ENCODE measurements at regions not wholly inside any gene's neighbourhood (a gene's known extent, or its start where the extent isn't known, plus 50 kb on each side); places are given as distances from the start of the nearest gene placed in this dataset.

GRCh38 chr18:45417392-45417791 is 197.9 kb upstream of the SLC14A2 start:
- ATAC-seq (no peak), DNase-seq (no peak)
- no peaks in the 10 kb centered on the region for H3K27me3 ChIP-seq
- TF ChIP-seq, protein P1, sequence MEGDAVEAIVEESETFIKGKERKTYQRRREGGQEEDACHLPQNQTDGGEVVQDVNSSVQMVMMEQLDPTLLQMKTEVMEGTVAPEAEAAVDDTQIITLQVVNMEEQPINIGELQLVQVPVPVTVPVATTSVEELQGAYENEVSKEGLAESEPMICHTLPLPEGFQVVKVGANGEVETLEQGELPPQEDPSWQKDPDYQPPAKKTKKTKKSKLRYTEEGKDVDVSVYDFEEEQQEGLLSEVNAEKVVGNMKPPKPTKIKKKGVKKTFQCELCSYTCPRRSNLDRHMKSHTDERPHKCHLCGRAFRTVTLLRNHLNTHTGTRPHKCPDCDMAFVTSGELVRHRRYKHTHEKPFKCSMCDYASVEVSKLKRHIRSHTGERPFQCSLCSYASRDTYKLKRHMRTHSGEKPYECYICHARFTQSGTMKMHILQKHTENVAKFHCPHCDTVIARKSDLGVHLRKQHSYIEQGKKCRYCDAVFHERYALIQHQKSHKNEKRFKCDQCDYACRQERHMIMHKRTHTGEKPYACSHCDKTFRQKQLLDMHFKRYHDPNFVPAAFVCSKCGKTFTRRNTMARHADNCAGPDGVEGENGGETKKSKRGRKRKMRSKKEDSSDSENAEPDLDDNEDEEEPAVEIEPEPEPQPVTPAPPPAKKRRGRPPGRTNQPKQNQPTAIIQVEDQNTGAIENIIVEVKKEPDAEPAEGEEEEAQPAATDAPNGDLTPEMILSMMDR (IDR thresholded peaks at IDR 0.05 in 4 of 5, conservative IDR thresholded peaks at IDR 0.05 in 1 of 5), result no peak
- no peak for TF ChIP-seq POLR2A (IDR thresholded peaks at IDR 0.05)
- no peak overlapping the region for H3K4me3 ChIP-seq
- no peak overlapping the region for H3K27ac ChIP-seq
- no peaks in the 10 kb centered on the region for H3K36me3 ChIP-seq
- in situ Hi-C loops (cut with MboI; ENCODE audit: low sequenced_read_pairs in 4 of 4) (loop anchor here in 1 of 4 donors (25.0 kb wide), 1 partner anchor 1630 kb away; no protein-coding TSS in a partner anchor), intact Hi-C loops (cut with DNase I; ENCODE audit: low total_unique reads) (no loop called here)
- H3K9me3 ChIP-seq, result no peaks in the 10 kb centered on the region
- peaks cover 8 to 9% of the 10 kb centered on the region in 2 donors for H3K4me1 ChIP-seq

- H3K27me3 ChIP-seq, result no peaks in the 10 kb centered on the region
- DNase-seq, result no peak
- H3K27ac ChIP-seq, result no peak overlapping the region
- H3K9me3 ChIP-seq, result no peaks in the 10 kb centered on the region
- H3K36me3 ChIP-seq, result no peaks in the 10 kb centered on the region
- no peaks in the 10 kb centered on the region for H3K4me1 ChIP-seq
- intact Hi-C loops (cut with DNase I; ENCODE audit: low total_unique reads), result no loop called here
- H3K4me3 ChIP-seq, result no peak overlapping the region
- in situ Hi-C loops (cut with MboI; ENCODE audit: low sequenced_read_pairs in 4 of 4), result loop anchor here in 1 of 4 donors (25.0 kb wide), 1 partner anchor 1636 kb away; no protein-coding TSS in a partner anchor
- no peak for ATAC-seq
- TF ChIP-seq, protein P1 (IDR thresholded peaks at IDR 0.05 in 4 of 5, conservative IDR thresholded peaks at IDR 0.05 in 1 of 5), result no peak
- TF ChIP-seq POLR2A (IDR thresholded peaks at IDR 0.05), result no peak
These were observed 191.6 kb upstream of the SLC14A2 start for GRCh38 chr18:45423659-45424058.

DNA sequence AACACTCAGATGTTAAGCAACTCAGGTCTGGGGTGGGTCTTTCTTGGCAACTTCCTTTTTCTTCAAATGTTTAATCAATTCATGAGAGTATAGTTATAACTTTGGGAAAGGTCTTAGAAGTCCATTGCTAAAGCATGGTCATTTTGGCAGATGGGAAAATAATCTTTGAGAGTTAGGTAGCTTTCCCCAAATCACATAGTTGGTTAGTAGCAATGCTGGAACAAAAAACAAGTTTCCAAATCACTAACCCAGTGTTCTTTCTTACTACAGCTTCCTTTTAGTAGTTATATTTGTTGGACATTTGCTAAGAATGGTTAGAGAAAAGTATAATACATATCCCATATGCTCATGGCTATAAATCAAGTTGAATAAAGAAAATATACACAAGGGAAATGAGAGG is 185.2 kb upstream of the SLC14A2 start:
- no peaks in the 10 kb centered on the region for H3K4me1 ChIP-seq
- intact Hi-C loops (cut with DNase I; ENCODE audit: low total_unique reads), result no loop called here
- no peak for ATAC-seq
- no peak for DNase-seq
- H3K4me3 ChIP-seq, result no peak overlapping the region
- H3K36me3 ChIP-seq, result no peaks in the 10 kb centered on the region
- H3K27ac ChIP-seq, result no peak overlapping the region
- no peaks in the 10 kb centered on the region for H3K9me3 ChIP-seq
- in situ Hi-C loops (cut with MboI; ENCODE audit: low sequenced_read_pairs in 4 of 4), result no loop called here
- no peak for TF ChIP-seq POLR2A (IDR thresholded peaks at IDR 0.05)
- TF ChIP-seq, protein P1 (IDR thresholded peaks at IDR 0.05 in 4 of 5, conservative IDR thresholded peaks at IDR 0.05 in 1 of 5), result no peak
- H3K27me3 ChIP-seq, result no peaks in the 10 kb centered on the region

DNA sequence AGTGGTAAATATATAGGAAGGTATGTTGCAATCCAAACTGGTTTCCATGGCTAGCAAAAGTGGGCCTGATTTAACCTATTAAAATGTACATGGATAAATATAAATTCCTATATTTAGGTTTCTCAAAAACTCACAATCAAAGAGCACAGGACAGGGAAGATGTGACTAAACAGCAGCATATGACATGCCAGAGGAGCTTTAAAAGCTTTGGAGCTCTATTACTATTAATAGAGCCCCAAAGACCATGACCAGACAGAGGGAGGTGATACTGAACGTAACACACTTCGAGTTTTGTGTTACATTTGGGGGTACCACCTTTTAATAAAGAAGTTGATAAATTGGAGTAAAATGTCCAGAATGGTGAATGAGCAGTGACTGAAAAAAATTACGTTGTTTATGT is 179.5 kb upstream of the SLC14A2 start:
- H3K27ac ChIP-seq, result no peak overlapping the region
- ATAC-seq, result peak in 1 of 2 donors; percentile 21

More for the DNA sequence above, 179.5 kb upstream of the SLC14A2 start:
- Histone ChIP-seq H3K4me3 (no peak overlapping the region), H3K36me3 (no peaks in the 10 kb centered on the region), H3K27me3 (no peaks in the 10 kb centered on the region), H3K9me3 (no peaks in the 10 kb centered on the region), H3K4me1 (peaks cover 3 to 5% of the 10 kb centered on the region in 2 donors)
- DNase-seq, result no peak
- intact Hi-C loops (cut with DNase I; ENCODE audit: low total_unique reads) (no loop called here), in situ Hi-C loops (cut with MboI; ENCODE audit: low sequenced_read_pairs in 4 of 4) (no loop called here)
- TF ChIP-seq POLR2A (IDR thresholded peaks at IDR 0.05), result no peak
- TF ChIP-seq, protein P1 (IDR thresholded peaks at IDR 0.05 in 4 of 5, conservative IDR thresholded peaks at IDR 0.05 in 1 of 5), result no peak
